ENCODE measurements at regions not wholly inside any gene's neighbourhood (a gene's known extent, or its start where the extent isn't known, plus 50 kb on each side); places are given as distances from the start of the nearest gene placed in this dataset.
A peak's percentile ranks its signal among the peaks of the same experiment; 100 is the strongest.

- DNase-seq, result no peak
These were observed 348.4 kb downstream of the BCAT1 start for GRCh38 chr12:24600551-24600950.

GRCh38 chr12:24599736-24600135 is 349.2 kb downstream of the BCAT1 start:
- DNase-seq, result no peak

- no peak for DNase-seq
These were observed 351.3 kb downstream of the BCAT1 start for GRCh38 chr12:24597580-24597979.

GRCh38 chr12:24596768-24597388 is 352.0 kb downstream of the BCAT1 start:
- DNase-seq, result peak; percentile 33 to 40

GRCh38 chr12:24595652-24596235 is 353.2 kb downstream of the BCAT1 start:
- DNase-seq, result peak in 1 of 2 experiments; percentile 1

GRCh38 chr12:24591715-24592440 is 357.0 kb downstream of the BCAT1 start:
- no peak for DNase-seq

- no peak for DNase-seq
These were observed 357.7 kb downstream of the BCAT1 start for GRCh38 chr12:24591079-24591626.

GRCh38 chr12:24586293-24586692 is 362.6 kb downstream of the BCAT1 start:
- DNase-seq, result no peak

GRCh38 chr12:24584032-24584675 is 364.7 kb downstream of the BCAT1 start:
- no peak for DNase-seq

GRCh38 chr12:24582954-24583601 is 365.8 kb downstream of the BCAT1 start:
- DNase-seq, result no peak

- DNase-seq, result no peak
These were observed 374.4 kb downstream of the BCAT1 start for GRCh38 chr12:24574538-24574937.

- no peak for DNase-seq
These were observed 375.3 kb downstream of the BCAT1 start for GRCh38 chr12:24573621-24574020.

- DNase-seq, result no peak
These were observed 383.6 kb downstream of the BCAT1 start for GRCh38 chr12:24565300-24565699.

GRCh38 chr12:24562771-24563431 is 386.0 kb downstream of the BCAT1 start:
- DNase-seq, result peak; percentile 17 to 59

GRCh38 chr12:24561882-24562770 is 386.8 kb downstream of the BCAT1 start:
- peak; percentile 19 to 54 for DNase-seq

- no peak for DNase-seq
These were observed 387.5 kb downstream of the BCAT1 start for GRCh38 chr12:24561411-24561871.

GRCh38 chr12:24560831-24561271 is 388.1 kb downstream of the BCAT1 start:
- DNase-seq, result no peak

GRCh38 chr12:24560192-24560775 is 388.6 kb downstream of the BCAT1 start:
- DNase-seq, result no peak

GRCh38 chr12:24557738-24558137 is 391.2 kb downstream of the BCAT1 start:
- no peak for DNase-seq

GRCh38 chr12:24555730-24556129 is 393.2 kb downstream of the BCAT1 start:
- no peak for DNase-seq

Data from NCI-H2081 (cell line).